22Rv1 (cell line): ENCODE measurements at regions not wholly inside any gene's neighbourhood (a gene's known extent, or its start where the extent isn't known, plus 50 kb on each side); places are given as distances from the start of the nearest gene placed in this dataset.

ENCODE experiments used
- CTCF ChIP-seq: fragments of 450-650 bp; IDR thresholded peaks from 2 replicates; pipeline ENCODE4 v1.5.1; 2017; ENCODE audit warnings: mild to moderate bottlenecking
- ZFX ChIP-seq: fragments of 450-650 bp; IDR thresholded peaks from 2 replicates; pipeline ENCODE4 v1.6.1; 2017; ENCODE audit warnings: antibody characterized with exemption, borderline replicate concordance

- TF ChIP-seq CTCF (no peak), ZFX (no peak)
Measured at GRCh38 chr3:181932039-181932438, 220.3 kb downstream of the SOX2 start.
